ENCODE measurements at regions not wholly inside any gene's neighbourhood (a gene's known extent, or its start where the extent isn't known, plus 50 kb on each side); places are given as distances from the start of the nearest gene placed in this dataset.
"Not testable (repeated sequence)": the region's sequence is repeated elsewhere in the genome, so short reads cannot be mapped to it uniquely, and the experiment has no call there.

DNA sequence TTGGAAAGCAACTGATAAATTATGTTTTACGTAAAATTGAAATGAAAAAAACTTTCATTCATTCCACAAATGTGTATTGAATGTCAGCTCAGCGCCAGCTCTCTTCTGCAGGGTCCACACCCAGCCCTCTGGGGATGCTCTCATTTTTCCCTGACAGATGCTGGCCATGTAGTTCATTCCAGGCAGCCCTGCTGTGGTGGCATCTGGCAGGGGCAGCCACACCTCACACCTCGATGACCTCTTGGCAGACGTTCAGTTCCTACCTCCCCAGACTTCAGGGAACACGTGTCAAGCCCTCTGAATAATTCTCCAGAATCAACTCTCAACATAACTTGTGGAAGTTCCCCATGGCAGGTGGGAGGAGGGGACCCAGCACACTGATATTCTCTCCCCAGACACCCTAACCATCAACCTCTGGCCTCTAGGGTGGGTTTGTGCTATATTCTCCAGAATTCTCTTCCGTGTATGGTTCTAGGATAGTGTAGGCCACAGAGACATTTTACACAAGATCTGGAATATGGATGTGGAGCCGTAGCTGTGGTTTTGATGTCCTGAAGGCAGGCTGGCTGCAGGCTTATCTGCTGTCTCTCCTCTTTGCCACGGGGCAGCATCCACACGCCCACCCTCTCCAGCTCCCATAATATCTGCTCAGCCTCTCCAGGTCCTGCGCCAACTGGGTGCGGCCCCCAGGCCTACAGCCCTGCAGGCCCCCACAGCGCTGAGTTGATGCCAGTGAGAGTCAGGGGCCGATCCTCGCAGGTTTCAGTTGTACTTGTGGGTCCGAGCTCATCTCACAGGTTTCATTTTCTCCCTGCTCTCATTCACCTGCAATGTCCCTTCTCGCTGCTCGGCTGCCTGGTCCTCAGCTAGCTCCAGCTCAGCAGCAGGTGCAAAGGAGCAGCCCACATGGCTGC lies 175.8 kb upstream of the ARID1B start:
- DNase-seq (ENCODE audit: low spot score) = no peak

DNA sequence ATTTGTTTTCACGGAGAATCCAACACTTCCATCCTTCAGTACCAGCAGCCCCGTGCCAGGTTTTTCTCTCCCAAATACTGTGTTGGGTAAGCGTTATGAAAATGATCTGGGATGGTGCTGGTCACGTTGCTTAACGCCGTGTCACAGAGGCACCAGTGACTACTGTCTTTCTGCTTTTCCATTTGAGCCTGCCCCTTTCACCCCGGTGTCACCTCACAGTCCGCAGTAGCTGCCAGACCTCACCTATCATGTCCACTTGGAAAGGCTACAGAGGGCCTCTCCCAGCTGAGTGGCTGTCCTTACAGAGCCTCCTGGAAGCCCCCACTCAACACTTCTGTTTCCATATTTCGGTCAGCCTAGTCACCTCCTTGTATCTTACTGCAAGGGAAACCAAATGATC lies 176.5 kb upstream of the ARID1B start:
- no peak for DNase-seq (ENCODE audit: low spot score)

DNA sequence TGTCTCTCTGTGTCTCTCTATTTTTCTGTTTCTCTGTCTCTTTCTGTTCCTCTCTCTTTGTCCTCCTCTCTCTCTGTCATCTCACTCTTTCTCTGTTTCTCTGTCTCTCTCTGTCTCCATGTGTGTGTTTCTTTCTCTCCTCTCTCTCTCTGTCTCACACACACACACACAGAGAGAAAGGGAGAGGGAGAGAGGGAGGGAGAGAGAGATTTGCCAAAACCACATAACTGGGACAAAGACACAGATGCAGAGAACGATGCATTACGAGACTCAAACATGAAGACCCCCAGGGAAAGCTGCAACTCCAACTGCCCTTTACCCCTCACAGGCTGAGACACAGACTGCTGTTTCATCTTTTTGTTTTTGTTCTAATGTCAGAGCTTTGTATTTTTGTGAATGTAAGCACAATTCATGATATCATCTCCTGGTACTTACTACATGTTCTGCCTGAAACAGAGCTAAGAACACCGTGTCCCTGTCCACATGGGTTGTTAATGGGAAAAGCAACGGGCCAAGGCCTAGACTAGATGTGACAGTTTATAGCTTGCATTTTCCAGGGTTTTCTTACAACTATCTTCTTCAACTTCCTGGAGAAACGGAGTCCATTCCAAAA lies 177.1 kb upstream of the ARID1B start:
- DNase-seq (ENCODE audit: low spot score) = no peak

DNA sequence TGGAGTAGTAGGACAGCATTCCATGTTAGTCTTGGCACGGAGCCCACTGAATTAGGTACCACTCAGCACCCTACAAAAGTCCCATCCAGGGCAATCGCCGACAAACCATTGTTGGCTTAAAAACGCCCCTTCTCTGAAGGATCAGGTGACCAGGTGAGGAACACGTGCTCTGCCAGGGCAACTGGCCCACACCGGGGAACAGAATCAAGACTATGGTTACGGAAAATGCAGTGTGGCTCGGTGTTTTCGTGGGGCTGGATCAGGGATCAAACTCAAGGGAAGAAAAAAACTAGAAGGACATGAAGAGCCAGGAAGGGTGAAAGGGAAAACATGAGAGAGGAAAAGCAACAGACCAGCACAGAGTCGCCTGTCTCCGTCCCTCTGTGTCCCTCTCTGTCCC lies 177.8 kb upstream of the ARID1B start:
- DNase-seq (ENCODE audit: low spot score) = no peak

DNA sequence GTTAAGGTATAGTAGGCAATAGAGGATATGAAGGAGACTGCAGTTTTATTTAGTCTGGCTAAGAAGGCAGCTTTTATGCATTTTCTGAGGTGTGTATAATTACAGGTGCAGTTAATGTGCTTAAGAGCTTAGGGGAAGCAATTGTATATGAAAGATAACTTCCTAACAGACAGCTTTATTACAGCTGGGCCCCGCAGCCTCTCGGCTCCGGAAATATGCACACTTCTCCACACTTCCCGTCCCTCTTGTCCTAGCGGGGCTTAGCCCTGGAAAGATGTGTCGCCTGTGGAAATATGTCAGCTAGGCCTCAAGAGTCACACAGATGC lies 178.4 kb upstream of the ARID1B start:
- DNase-seq (ENCODE audit: low spot score) = no peak

DNA sequence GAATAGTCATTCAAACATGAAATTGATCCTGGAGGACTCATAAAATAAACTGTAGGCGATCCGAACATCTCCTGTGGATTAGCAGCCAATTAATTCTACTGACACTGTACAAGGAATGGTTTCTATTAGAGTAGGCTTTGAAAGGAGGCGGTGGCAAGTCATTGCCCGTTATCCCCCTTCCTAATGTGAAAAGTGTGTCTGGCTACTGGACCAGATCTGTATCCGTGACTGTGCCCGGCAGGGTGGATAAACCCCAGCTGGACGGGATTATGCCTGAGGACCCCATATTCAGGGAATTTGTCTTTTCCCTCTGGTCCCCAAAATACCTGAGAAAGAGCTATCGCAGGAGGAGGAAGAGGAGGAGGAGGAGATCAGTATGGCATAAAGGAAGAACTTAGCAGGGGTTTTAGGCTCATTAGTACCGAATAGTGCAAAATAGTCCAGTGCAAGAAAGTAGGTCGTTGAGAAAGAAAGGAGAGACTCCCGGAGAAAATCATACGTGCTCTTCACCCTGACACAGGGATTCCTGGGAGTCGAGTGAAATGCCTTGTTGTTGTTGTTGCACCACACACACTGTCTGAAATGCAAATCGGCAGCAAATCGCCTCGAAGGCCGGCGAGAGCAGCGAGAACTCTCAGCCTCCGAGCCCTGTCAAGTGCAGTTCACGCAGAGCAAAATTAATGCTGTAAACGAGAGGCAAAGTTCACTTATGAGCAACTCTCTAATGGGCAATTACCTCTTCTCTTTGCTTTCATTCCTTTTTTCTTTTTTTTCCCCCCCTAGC lies 178.9 kb upstream of the ARID1B start:
- no peak for DNase-seq (ENCODE audit: low spot score)

DNA sequence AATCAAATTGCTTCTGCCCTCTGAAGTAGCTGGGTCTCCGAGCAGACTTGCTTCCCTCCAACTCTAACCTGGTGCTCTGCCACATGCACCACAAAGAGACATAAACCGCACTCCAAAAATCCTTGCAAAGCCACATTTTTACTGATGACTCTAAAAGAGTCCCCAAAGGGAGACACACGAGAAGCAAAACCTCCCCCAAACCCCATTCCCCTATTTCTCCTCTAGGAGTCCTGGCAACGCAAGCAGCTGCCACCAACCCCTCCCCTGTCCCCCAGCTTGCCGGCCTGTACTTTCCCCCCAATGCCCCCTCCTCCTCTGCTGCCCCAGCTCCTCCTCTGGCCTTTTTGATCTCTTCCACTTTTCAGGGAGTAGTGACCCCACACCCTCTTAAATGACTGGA lies 180.1 kb upstream of the ARID1B start:
- no peak for DNase-seq (ENCODE audit: low spot score)

DNA sequence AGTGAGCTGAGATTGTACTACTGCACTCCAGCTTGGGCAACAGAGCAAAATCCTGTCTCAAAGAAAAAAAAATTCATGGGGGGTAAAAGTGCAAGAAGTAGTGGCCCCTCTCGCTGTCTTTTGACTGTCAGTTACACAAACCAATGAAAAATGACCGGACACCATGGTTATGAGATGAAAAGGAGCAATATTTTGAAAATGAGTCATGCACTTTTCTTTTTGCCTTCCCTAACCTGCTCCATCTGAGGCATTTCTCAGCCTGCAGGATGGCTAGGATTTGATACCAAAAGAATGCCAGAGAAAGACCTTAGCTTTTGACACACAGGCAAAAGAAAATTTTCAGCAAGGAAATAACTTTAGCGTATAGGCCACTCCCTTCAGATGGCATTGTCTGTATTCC lies 181.7 kb upstream of the ARID1B start:
- no peak for DNase-seq (ENCODE audit: low spot score)

DNA sequence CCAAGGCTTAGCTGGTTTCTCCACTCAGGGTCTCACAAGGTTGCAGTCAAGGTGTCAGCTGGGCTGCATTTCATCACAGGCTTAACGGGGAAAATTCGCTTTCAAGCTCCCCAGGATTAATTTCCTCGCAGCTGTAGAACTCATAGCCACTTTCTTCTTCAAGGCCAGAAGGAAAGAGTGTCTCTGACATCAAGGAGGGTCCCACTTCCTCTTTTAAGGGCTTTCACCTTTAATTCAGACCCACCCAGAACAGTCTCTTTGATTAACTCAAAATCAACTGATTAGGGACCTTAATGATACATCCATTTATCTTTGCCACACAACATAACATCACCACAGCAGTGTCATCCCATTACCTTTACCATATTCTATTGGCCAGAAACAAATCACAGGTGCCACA lies 183.3 kb upstream of the ARID1B start:
- no peak for DNase-seq (ENCODE audit: low spot score)

DNA sequence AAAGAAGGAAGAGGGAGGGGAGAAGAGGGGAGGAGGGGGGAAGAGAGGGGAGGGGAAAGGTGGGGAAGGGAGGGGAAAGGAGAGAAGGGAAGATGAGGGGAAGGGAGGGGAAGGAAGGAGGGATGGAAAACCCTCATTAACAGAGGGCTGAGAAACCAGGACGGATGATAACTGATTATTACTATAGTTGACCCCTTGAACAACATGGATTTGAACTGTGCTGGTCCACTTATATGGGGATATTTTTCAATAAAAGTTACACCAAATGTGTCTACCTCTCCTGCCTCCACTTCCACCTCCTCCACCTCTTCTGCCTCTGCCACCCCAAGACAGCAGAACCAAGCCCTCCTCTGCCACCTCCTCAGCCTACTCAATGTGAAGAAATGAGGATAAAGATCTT lies 184.1 kb upstream of the ARID1B start:
- no peak for DNase-seq (ENCODE audit: low spot score)

DNA sequence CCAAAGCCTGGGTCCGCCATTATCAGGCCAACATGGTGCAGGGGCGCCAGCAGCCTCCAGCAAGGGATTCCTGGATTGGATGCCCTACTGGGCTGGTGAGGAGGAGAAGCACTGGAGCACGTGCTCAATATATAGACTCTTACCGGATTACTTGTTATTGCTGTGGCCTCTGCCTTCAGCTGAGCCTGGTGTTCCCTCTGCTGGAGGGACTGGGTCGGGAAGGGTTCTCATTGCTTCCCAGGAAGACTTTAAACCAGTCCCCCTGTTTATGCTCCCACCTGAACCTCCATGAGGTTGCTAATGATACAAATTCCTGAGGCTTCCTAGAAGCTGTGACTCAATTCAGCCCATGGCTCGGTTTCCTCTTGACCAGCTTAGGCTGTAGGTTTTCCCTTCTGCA lies 186.7 kb upstream of the ARID1B start:
- no peak for DNase-seq (ENCODE audit: low spot score)

DNA sequence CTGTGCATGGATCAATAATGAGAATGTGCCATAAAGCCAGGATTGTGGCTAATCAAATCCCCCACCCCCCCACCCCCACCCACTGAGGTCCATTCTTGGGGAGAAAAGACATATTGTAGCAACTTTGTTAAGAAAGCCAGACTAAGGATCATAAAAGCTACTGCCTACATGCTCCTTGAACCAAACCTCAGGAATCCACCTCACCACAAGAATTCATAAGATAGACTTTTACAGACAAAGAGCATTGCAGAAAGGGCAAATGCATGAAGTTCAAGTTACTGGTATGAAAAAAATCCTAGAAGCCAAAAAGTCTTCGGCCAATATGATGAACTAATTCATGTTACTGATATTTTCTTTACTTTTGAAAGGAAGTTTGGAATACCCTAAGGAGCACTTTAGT lies 187.9 kb upstream of the ARID1B start:
- no peak for DNase-seq (ENCODE audit: low spot score)

DNA sequence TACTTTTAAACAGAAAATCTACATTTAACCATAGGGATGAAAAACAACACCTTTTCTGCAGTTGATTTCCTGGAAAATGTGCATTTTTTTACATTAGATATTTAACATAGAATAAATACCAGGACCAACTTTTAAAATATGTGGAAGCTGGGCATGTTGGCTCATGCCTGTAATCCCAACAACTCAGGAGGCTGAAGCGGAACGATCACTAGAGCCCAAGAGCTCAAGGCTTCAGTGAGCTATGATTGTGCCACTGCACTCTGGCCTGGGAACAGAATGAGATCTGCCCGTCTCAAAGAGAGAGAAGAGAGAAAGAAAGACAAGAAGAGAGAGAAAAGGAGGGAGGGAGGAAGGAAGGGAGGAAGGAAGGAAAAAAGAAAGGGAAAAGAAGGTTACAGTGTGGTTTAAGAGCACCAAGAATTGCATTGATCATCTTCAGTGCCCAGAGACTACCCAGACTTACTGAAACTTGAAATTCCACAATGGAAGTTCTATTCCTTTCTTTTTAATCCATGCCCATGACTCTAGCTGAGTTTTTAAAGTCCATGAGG lies 189.4 kb upstream of the ARID1B start:
- DNase-seq (ENCODE audit: low spot score) = no peak

DNA sequence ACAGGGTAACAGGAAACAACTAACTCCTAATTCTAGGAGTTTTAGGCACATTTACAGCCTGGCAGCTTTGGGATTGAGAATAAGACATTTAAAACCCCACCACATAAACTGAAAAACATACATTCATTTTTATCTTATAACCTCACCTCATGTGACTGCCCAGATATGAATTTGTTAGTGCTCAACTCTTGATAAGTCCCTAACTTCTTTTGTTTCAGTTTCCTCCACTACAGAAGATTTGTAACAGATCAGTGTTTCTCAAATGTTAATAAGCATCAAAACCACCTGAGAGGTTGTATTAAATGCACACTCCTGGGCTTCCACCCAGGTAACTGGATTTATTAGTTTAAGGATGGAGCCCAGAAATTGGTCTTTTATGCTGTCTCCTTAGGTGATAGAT lies 190.1 kb upstream of the ARID1B start:
- DNase-seq (ENCODE audit: low spot score) = no peak

DNA sequence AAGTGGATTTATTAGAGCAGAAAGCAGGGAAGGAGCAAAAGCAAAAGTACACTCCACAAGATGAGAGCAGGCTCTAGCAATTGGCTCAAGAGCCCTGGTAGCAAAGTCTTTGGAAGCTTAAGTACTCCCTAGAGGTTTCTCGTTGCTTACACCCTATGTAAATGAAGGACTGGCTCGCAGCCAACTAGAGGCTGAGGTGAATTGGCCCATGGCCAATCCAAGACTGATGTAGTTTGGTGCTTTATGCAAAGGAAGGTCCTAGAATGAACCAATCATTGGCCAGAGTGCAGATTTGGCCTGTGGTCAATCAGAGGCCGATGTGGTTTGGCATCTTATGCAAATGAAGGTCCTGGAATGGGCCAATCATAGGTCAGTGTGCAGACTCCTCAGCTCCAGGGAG lies 191.3 kb upstream of the ARID1B start:
- DNase-seq (ENCODE audit: low spot score) = no peak

DNA sequence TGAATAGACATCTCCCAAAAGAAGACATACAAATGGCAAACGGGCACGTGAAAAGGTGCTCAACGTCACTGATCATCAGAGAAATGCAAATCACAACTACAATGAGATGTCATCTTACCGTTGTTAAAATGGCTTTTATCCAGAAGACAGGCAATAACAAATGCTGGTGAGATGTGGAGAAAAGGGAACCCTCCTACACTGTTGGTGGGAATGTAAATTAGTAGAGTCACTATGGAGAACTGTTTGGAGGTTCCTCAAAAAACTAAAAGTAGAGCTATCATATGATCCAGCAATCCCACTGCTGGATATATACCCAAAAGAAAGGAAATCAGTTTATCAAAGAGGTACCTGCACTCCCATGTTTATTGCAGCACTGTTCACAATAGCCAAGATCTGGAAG lies 193.1 kb upstream of the ARID1B start:
- not testable (repeated sequence) for DNase-seq (ENCODE audit: low spot score)

DNA sequence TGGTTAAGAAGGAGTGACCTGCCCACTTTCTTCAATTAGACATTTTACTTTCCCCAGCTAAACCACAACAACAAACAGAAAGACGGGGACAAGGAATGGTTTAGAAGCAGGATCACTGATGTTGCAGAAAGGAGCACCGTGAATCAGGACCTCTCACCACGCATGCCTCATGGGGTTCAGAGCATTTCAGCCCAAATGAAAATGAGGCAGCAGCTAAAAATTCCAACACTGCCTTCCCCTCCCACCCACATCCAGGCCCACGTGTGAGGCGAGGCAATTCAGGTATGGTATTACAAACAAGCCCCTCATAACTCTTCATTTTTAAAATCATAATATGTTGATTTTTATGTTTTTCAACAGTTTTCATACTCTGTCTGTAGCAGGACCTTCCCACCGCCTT lies 194.1 kb upstream of the ARID1B start:
- no peak for DNase-seq (ENCODE audit: low spot score)

DNA sequence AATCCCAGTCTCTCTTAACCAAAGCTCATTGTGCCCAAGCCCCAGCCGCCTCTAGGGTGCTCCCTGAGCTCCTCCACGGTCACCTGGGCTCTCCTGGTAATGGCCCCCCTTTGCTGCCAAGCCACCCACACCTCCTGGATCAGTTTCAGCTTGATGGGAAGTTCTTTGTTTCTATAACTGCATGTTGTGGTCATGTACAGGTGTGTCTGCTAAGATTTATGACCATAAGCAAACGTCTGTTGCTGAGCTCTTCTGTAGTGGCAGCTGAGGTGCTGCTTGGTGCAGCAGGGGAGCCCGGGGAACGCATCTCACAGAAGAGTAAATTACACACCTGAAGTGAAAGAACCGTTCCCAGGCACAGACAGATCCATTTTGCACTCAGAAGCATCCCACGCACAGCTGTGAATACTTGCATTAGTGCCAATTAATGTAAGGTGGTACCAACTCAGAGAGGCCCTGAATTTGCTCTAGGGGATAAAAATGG lies 194.6 kb upstream of the ARID1B start:
- no peak for DNase-seq (ENCODE audit: low spot score)

DNA sequence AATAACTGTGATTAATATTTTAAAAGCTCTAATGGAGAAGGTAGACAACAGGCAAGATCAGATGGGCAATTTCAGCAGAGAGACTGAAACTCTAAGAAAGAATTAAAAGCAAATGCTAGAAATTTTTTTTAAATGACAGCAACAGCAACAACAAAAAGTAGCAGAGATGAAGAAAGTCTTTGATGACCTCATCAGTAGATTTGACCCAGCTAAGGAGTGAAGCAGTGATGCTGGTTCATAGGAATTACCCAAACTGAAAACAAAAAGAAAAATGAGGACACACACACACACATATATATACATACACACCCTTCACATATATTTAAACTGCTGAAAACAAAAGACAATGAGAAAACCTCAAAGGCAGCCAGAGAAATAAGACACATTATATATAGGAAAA lies 197.6 kb upstream of the ARID1B start:
- no peak for DNase-seq (ENCODE audit: low spot score)

DNA sequence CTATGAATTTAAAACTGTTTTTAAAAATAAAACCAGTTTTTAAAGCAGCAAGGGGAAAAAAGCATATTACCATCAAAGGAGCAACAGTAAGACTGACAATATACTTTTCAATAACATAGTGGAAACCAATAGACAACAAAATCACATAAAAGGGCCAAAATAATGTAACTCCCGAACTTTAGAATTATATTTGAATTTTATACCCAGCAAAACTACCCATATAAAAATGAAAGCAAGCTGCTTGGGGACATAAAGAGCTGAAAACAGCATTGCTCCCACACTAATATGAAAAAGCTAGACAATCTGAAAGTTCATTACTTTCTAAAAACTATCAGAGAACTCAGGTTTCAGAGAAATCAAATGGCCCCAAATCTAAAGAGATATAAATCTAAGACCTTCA lies 199.4 kb upstream of the ARID1B start:
- no peak for DNase-seq (ENCODE audit: low spot score)

DNA sequence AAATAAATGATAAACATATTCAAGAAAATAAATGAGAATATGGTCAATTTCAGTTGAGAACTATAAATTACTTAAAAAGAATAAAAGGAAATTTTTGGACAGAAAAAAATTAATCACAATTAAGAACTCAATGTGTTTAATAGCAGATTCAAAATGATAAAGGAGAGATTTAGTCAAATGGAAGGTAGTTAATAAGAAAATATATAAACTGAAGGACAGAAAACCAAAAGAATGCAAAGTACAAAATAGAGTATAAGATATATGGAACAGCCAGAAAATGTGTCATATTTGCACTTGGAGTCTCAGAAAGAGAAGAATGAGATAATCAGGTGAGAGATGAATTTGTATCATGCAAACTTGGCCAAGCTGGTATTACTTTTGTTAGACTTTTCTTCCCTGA lies 201.8 kb upstream of the ARID1B start:
- no peak for DNase-seq (ENCODE audit: low spot score)

DNA sequence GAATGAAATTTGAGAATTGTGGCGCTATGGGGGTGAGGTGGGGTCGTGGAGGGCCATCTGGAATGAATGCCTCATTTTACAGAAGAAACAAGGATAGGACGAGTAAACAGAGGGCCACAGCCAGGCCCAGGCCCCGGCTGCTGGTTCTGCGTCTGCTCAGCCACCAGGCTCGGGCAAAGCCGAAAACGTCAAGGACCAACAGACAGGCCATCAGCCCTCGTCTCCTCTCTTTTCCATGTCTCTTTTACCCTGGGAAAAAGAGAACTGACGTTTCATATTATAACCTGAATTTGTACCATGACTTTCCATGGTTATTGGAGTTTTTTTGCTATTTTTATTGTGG lies 212.4 kb upstream of the ARID1B start:
- no peak for DNase-seq (ENCODE audit: low spot score)
